ENCODE measurements at regions not wholly inside any gene's neighbourhood (a gene's known extent, or its start where the extent isn't known, plus 50 kb on each side); places are given as distances from the start of the nearest gene placed in this dataset.

- TF ChIP-seq CTCF (CRISPR knock-in tag; IDR thresholded peaks at IDR 0.05) (no peak), ZNF644 (CRISPR knock-in tag; IDR thresholded peaks at IDR 0.05; ENCODE audit: low read depth) (no peak), TP53 (CRISPR knock-in tag; conservative IDR thresholded peaks at IDR 0.05) (no peak), EZH2 (conservative IDR thresholded peaks at IDR 0.05; ENCODE audit: low read depth, low read length) (no peak), RFX1 (IDR thresholded peaks at IDR 0.05) (no peak), MTF1 (CRISPR knock-in tag; IDR thresholded peaks at IDR 0.05) (no peak)
These were observed 1106.0 kb downstream of the BCL11B start for GRCh38 chr14:98165976-98166375.

All from HepG2 (cell line).